AG09319 (cell line): ENCODE measurements at regions not wholly inside any gene's neighbourhood (a gene's known extent, or its start where the extent isn't known, plus 50 kb on each side); places are given as distances from the start of the nearest gene placed in this dataset.

Experiments used
- DNase-seq: peaks from one replicate; pipeline ENCODE4 v3.0.0-alpha.2; 2010; ENCODE audit warnings: low read depth; ENCODE audit errors: extremely low read depth
- TF ChIP-seq, protein P1 (sequence below): IDR thresholded peaks from 2 replicates; pipeline ENCODE4 v1.5.1; 2011; ENCODE audit warnings: low read depth, mild to moderate bottlenecking, inconsistent platforms, low read length, moderate library complexity

DNA sequence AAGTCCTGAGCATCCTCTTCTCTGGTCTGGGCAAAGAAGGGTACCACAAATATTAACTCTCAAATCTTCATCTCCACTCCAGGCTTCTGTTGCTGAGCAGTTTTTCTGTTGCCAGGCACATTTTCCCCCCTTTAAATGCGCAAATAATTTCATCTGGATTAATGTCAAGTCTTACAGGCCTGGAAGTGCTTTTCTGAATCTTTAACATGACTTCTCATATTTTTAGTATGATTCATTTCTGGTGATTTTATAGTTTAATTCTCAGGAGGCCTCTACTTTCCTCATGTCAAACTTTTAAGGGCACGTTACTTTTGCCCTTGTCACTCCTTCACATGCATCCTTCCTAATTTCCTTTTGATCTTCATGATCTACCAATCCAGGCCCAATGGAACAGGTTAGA, 510.2 kb downstream of the METTL15 start:
- TF ChIP-seq, protein P1, sequence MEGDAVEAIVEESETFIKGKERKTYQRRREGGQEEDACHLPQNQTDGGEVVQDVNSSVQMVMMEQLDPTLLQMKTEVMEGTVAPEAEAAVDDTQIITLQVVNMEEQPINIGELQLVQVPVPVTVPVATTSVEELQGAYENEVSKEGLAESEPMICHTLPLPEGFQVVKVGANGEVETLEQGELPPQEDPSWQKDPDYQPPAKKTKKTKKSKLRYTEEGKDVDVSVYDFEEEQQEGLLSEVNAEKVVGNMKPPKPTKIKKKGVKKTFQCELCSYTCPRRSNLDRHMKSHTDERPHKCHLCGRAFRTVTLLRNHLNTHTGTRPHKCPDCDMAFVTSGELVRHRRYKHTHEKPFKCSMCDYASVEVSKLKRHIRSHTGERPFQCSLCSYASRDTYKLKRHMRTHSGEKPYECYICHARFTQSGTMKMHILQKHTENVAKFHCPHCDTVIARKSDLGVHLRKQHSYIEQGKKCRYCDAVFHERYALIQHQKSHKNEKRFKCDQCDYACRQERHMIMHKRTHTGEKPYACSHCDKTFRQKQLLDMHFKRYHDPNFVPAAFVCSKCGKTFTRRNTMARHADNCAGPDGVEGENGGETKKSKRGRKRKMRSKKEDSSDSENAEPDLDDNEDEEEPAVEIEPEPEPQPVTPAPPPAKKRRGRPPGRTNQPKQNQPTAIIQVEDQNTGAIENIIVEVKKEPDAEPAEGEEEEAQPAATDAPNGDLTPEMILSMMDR, result no peak
- no peak for DNase-seq

DNA sequence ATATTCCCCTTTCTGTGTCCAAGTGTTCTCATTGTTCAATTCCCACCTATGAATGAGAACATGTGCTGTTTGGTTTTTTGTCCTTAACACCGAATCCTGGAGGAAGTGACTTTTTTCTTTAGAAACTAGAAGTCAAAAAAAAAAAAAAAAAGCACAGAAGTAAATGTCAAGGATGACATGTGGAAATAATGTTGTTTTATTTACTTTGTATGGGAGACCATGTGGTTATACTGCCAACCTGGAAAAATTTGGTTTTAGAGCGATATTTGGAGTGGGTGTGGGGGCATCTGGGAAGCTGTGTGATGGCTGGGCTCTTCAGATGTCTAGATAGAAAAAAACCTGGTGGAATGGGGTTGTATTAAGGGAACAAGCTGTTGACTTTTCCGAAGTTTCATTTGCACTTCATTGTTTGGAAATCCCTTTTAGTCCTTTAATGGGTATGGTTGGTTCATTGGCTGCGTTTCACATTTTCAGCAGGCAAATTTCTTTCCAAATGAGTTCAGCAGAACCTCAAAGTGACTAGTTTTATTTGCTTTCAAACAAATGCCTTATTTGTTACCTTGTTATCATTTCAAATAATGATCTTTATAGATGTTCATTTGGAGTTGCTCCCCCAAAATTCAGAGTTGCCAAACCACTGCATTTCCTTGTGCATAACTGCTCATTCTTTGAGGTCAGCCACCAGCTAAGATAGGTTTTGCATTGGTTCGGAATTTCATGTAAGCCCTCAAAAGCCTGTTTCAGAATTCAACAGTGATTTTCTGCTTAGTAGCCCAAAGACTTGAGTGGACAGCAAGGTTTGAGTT, 508.2 kb downstream of the METTL15 start:
- DNase-seq, result no peak
- TF ChIP-seq, protein P1, result no peak

DNA sequence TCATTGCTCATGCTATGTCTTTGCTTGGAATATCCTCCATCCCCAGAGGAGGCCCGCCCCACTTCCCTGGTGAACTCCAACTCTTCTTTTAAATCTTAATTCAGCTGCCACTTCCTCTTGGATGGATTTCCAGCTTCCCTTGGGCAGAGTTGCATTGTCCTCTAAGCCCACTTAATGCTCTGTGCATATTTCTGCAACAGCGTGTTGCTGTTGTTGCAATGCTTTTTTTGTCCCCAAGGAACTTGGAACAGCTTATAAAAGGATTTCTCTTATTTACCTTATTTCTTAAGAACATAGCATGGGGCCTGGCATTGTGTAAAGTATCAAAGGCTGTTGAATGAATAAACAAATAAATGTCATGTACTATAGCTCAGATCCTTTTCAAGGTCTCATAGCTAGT, 507.4 kb downstream of the METTL15 start:
- TF ChIP-seq, protein P1, result no peak
- DNase-seq, result no peak

DNA sequence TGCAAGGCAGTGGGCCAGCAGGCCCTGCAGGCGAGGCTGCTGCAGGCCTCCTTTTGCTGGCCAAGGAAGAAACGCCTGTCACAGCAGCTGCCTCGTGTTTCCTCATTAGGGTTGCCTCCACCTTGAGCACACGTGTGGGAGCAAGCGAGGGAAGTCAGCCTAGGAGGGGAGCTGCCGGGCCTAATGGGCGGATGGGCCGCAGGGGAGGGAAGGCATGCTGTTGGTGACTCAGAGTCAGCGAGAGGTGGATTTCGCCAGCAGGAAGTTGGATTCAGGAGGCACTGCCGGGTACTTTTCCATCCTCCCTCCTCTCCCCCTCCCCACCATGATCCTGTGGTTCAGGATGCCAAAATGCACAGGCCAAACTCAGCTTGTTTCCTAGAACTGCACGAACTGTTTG, 498.7 kb downstream of the METTL15 start:
- DNase-seq, result no peak
- TF ChIP-seq, protein P1, result no peak

DNA sequence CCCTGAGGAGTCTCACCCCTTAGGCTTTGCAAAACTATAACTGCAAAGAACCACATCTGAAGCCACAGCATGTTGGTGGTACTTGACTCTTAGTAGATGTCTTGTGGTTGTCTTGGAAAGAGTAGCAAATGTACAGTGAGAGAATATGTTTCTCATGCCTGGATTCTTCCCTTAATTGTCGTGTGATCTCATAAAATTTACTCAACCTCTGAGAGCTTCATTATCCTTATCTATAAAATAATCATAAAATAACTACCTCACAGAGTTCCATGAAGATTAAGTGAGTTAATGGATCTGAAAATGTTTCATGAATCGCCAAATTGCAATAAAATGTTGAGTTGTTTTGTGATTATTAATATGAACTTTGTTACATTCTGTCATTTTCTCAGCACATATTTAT, 491.5 kb downstream of the METTL15 start:
- TF ChIP-seq, protein P1, result no peak
- no peak for DNase-seq

DNA sequence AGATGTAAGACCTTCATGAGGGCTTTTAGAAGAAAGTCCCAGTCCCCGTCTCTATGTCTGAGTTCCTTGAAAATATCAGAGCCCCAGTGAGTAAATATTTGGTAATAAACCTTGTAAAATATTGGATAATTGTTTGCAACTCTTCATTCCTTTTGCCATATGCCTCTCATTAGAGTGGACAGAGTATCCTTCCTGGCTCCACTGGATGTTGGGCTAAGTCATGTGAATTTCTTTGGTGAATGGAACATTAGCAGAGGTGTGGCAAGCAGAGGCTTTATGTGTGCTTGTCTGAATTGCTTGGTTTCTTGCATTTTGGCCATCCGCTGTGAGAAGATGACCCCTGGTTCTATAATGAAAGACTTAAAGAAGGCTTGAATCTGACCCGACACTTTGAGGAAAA, 490.3 kb downstream of the METTL15 start:
- DNase-seq, result no peak
- TF ChIP-seq, protein P1, result no peak

DNA sequence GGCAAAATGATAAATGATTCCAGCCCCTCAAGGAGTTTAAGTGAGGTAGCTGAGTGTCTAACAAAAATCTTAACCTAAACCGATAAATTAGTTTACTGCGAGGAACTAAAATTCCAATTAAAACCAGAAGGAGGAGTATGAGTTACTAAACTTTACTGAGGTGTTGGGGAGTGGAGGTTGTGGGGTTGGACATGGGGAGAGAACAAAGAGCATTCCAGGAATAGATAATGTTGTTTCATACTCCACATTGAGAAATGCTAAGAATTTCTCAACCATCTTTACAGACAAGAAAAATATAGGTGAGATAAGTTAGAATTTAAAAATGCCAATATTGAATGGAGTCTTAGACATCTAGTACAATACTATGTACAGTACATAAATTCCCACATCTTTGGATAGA, 488.6 kb downstream of the METTL15 start:
- DNase-seq, result no peak
- TF ChIP-seq, protein P1, result no peak
